ENCODE measurements at regions not wholly inside any gene's neighbourhood (a gene's known extent, or its start where the extent isn't known, plus 50 kb on each side); places are given as distances from the start of the nearest gene placed in this dataset.

GRCh38 chr5:158236511-158237335, 377.8 kb upstream of the CLINT1 start:
- Histone ChIP-seq H4K20me1 (ENCODE audit: control insufficient read depth, extremely low read depth, insufficient read depth, low read length) (no peaks in the 10 kb centered on the region), H3K4me3 (replicated peaks in 1 of 4; ENCODE audit: control extremely low read depth in 1 of 4, insufficient read depth in 1 of 4, low read depth in 3 of 4, low read length in 4 of 4) (no peak overlapping the region), H3K4me2 (ENCODE audit: extremely low read depth, insufficient read depth, low read length) (no peak overlapping the region), H3K27me3 (ENCODE audit: control insufficient read depth, insufficient read depth, low read length) (no peaks in the 10 kb centered on the region), H3K9ac (ENCODE audit: insufficient read depth, low read length) (no peak overlapping the region), H3K9me3 (ENCODE audit: control insufficient read depth, insufficient read depth, low read depth, low read length) (no peaks in the 10 kb centered on the region), H2AFZ (ENCODE audit: low read length) (no peak overlapping the region), H3K79me2 (ENCODE audit: control insufficient read depth, insufficient read depth, low read length) (no peaks in the 10 kb centered on the region), H3K36me3 (ENCODE audit: control insufficient read depth, insufficient read depth, low read length) (no peaks in the 10 kb centered on the region), H3K27ac (ENCODE audit: insufficient read depth, low read length) (no peak overlapping the region), H3K4me1 (ENCODE audit: control insufficient read depth, extremely low read depth, insufficient read depth, low read length) (no peaks in the 10 kb centered on the region)
- DNase-seq (ENCODE audit: low read depth in 2 of 2), result peak in 1 of 2 donors; percentile 22
- TF ChIP-seq, protein P1, sequence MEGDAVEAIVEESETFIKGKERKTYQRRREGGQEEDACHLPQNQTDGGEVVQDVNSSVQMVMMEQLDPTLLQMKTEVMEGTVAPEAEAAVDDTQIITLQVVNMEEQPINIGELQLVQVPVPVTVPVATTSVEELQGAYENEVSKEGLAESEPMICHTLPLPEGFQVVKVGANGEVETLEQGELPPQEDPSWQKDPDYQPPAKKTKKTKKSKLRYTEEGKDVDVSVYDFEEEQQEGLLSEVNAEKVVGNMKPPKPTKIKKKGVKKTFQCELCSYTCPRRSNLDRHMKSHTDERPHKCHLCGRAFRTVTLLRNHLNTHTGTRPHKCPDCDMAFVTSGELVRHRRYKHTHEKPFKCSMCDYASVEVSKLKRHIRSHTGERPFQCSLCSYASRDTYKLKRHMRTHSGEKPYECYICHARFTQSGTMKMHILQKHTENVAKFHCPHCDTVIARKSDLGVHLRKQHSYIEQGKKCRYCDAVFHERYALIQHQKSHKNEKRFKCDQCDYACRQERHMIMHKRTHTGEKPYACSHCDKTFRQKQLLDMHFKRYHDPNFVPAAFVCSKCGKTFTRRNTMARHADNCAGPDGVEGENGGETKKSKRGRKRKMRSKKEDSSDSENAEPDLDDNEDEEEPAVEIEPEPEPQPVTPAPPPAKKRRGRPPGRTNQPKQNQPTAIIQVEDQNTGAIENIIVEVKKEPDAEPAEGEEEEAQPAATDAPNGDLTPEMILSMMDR (conservative IDR thresholded peaks at IDR 0.05 in 1 of 2, IDR thresholded peaks at IDR 0.05 in 1 of 2; ENCODE audit: low read depth in 1 of 2, low read length in 2 of 2), result no peak
- TF ChIP-seq EZH2 (IDR thresholded peaks at IDR 0.05; ENCODE audit: low read length, missing control alignments), result no peak

GRCh38 chr5:158235159-158235547, 376.2 kb upstream of the CLINT1 start:
- Histone ChIP-seq H3K4me2 (ENCODE audit: extremely low read depth, insufficient read depth, low read length) (no peak overlapping the region), H3K4me1 (ENCODE audit: control insufficient read depth, extremely low read depth, insufficient read depth, low read length) (no peaks in the 10 kb centered on the region), H3K27me3 (ENCODE audit: control insufficient read depth, insufficient read depth, low read length) (no peaks in the 10 kb centered on the region), H3K9ac (ENCODE audit: insufficient read depth, low read length) (no peak overlapping the region), H3K4me3 (replicated peaks in 1 of 4; ENCODE audit: control extremely low read depth in 1 of 4, insufficient read depth in 1 of 4, low read depth in 3 of 4, low read length in 4 of 4) (no peak overlapping the region), H3K9me3 (ENCODE audit: control insufficient read depth, insufficient read depth, low read depth, low read length) (no peaks in the 10 kb centered on the region), H2AFZ (ENCODE audit: low read length) (no peak overlapping the region), H3K79me2 (ENCODE audit: control insufficient read depth, insufficient read depth, low read length) (no peaks in the 10 kb centered on the region), H3K36me3 (ENCODE audit: control insufficient read depth, insufficient read depth, low read length) (no peaks in the 10 kb centered on the region), H4K20me1 (ENCODE audit: control insufficient read depth, extremely low read depth, insufficient read depth, low read length) (no peaks in the 10 kb centered on the region), H3K27ac (ENCODE audit: insufficient read depth, low read length) (no peak overlapping the region)
- no peak for DNase-seq (ENCODE audit: low read depth in 2 of 2)
- TF ChIP-seq, protein P1 (conservative IDR thresholded peaks at IDR 0.05 in 1 of 2, IDR thresholded peaks at IDR 0.05 in 1 of 2; ENCODE audit: low read depth in 1 of 2, low read length in 2 of 2), result no peak
- TF ChIP-seq EZH2 (IDR thresholded peaks at IDR 0.05; ENCODE audit: low read length, missing control alignments), result no peak

GRCh38 chr5:158234323-158235158, 375.6 kb upstream of the CLINT1 start:
- peak in 1 of 2 donors; percentile 67 for DNase-seq (ENCODE audit: low read depth in 2 of 2)

More at GRCh38 chr5:158234323-158235158, 375.6 kb upstream of the CLINT1 start:
- H3K4me1 ChIP-seq (ENCODE audit: control insufficient read depth, extremely low read depth, insufficient read depth, low read length), result no peaks in the 10 kb centered on the region
- no peak overlapping the region for H3K4me3 ChIP-seq (replicated peaks in 1 of 4; ENCODE audit: control extremely low read depth in 1 of 4, insufficient read depth in 1 of 4, low read depth in 3 of 4, low read length in 4 of 4)
- no peaks in the 10 kb centered on the region for H3K36me3 ChIP-seq (ENCODE audit: control insufficient read depth, insufficient read depth, low read length)
- H3K9ac ChIP-seq (ENCODE audit: insufficient read depth, low read length), result no peak overlapping the region
- H3K27ac ChIP-seq (ENCODE audit: insufficient read depth, low read length), result no peak overlapping the region
- H3K27me3 ChIP-seq (ENCODE audit: control insufficient read depth, insufficient read depth, low read length), result no peaks in the 10 kb centered on the region
- no peak overlapping the region for H2AFZ ChIP-seq (ENCODE audit: low read length)
- H3K4me2 ChIP-seq (ENCODE audit: extremely low read depth, insufficient read depth, low read length), result no peak overlapping the region
- no peaks in the 10 kb centered on the region for H3K79me2 ChIP-seq (ENCODE audit: control insufficient read depth, insufficient read depth, low read length)
- TF ChIP-seq, protein P1 (conservative IDR thresholded peaks at IDR 0.05 in 1 of 2, IDR thresholded peaks at IDR 0.05 in 1 of 2; ENCODE audit: low read depth in 1 of 2, low read length in 2 of 2), result no peak
- TF ChIP-seq EZH2 (IDR thresholded peaks at IDR 0.05; ENCODE audit: low read length, missing control alignments), result no peak
- no peaks in the 10 kb centered on the region for H3K9me3 ChIP-seq (ENCODE audit: control insufficient read depth, insufficient read depth, low read depth, low read length)
- no peaks in the 10 kb centered on the region for H4K20me1 ChIP-seq (ENCODE audit: control insufficient read depth, extremely low read depth, insufficient read depth, low read length)
